ENCODE measurements at regions not wholly inside any gene's neighbourhood (a gene's known extent, or its start where the extent isn't known, plus 50 kb on each side); places are given as distances from the start of the nearest gene placed in this dataset.
"Not testable (repeated sequence)": the region's sequence is repeated elsewhere in the genome, so short reads cannot be mapped to it uniquely, and the experiment has no call there.

- TF ChIP-seq GATA1 (IDR thresholded peaks at IDR 0.05; ENCODE audit: low read depth, low read length) (no peak), POLR2A (IDR thresholded peaks at IDR 0.05; ENCODE audit: low read length) (no peak)
- no peak for DNase-seq
These were observed 69.6 kb upstream of the ZNF98 start for GRCh38 chr19:22491746-22492145.

GRCh38 chr19:22483514-22483913 lies 61.4 kb upstream of the ZNF98 start:
- DNase-seq: not testable (repeated sequence)

- DNase-seq: peak in 1 of 2 experiments; percentile 8
- no peak for TF ChIP-seq POLR2A (IDR thresholded peaks at IDR 0.05; ENCODE audit: low read length)
- no peak for TF ChIP-seq GATA1 (IDR thresholded peaks at IDR 0.05; ENCODE audit: low read depth, low read length)
These were observed 50.1 kb upstream of the ZNF98 start for GRCh38 chr19:22472180-22472637.
